Smooth muscle cell (in vitro differentiated cells): ENCODE measurements at regions not wholly inside any gene's neighbourhood (a gene's known extent, or its start where the extent isn't known, plus 50 kb on each side); places are given as distances from the start of the nearest gene placed in this dataset.

ENCODE experiments used
- DNase-seq: peaks from one replicate; lab custom pipeline; 2025; ENCODE audit not compliant: unreplicated experiment; lab: John Stamatoyannopoulos, UW
- H2AFZ ChIP-seq: fragments of 200-600 bp; sonication (generic); 2 replicates; pipeline ENCODE4 v1.6.0; 2016; ENCODE audit warnings: antibody characterized with exemption, low read depth, mild to moderate bottlenecking
- H3F3A ChIP-seq: fragments of 200-600 bp; sonication (generic); 2 replicates; pipeline ENCODE4 v1.6.0; 2017; ENCODE audit warnings: antibody characterized with exemption, low read depth
- H3K27ac ChIP-seq: fragments of 200-600 bp; sonication (generic); 2 replicates; pipeline ENCODE4 v1.5.1; 2016; ENCODE audit warnings: low read depth, mild to moderate bottlenecking
- H3K27me3 ChIP-seq: fragments of 200-600 bp; sonication (generic); 2 replicates; pipeline ENCODE4 v1.6.1; 2016; ENCODE audit warnings: low read depth, mild to moderate bottlenecking
- H3K36me3 ChIP-seq: fragments of 200-600 bp; sonication (generic); 2 replicates; pipeline ENCODE4 v1.5.1; 2016; ENCODE audit warnings: low read depth
- H3K4me1 ChIP-seq: fragments of 200-600 bp; sonication (generic); 2 replicates; pipeline ENCODE4 v1.5.1; 2016; ENCODE audit warnings: low read depth
- H3K4me2 ChIP-seq: fragments of 200-600 bp; sonication (generic); 2 replicates; pipeline ENCODE4 v1.6.0; 2016; ENCODE audit warnings: mild to moderate bottlenecking
- H3K4me3 ChIP-seq: fragments of 200-600 bp; sonication (generic); 2 replicates; pipeline ENCODE4 v1.5.1; 2016; ENCODE audit warnings: mild to moderate bottlenecking
- H3K79me2 ChIP-seq: fragments of 200-600 bp; sonication (generic); 2 replicates; pipeline ENCODE4 v1.6.0; 2016; ENCODE audit warnings: low read depth, mild to moderate bottlenecking
- H3K9ac ChIP-seq: fragments of 200-600 bp; sonication (generic); 2 replicates; pipeline ENCODE4 v1.6.0; 2016; ENCODE audit warnings: low read depth
- H3K9me3 ChIP-seq: fragments of 200-600 bp; sonication (generic); replicated peaks from 2 replicates; pipeline ENCODE4 v1.5.1; 2016; ENCODE audit warnings: low read depth
- H4K20me1 ChIP-seq: fragments of 200-600 bp; sonication (generic); 2 replicates; pipeline ENCODE4 v1.6.0; 2016; ENCODE audit warnings: low read depth
- WGBS: methylation state at CpG from one replicate; pipeline ENCODE4 v1.1.7; 2016; ENCODE audit warnings: low lambda C conversion rate; 5-methylcytosine and 5-hydroxymethylcytosine counted together
- TF ChIP-seq, protein P1 (sequence below): fragments of 200-600 bp; sonication (generic); IDR thresholded peaks from 2 replicates; pipeline ENCODE4 v1.5.1; 2017; ENCODE audit warnings: borderline replicate concordance, mild to moderate bottlenecking, antibody characterized with exemption; ENCODE audit not compliant: insufficient read depth, poor library complexity, severe bottlenecking

DNA sequence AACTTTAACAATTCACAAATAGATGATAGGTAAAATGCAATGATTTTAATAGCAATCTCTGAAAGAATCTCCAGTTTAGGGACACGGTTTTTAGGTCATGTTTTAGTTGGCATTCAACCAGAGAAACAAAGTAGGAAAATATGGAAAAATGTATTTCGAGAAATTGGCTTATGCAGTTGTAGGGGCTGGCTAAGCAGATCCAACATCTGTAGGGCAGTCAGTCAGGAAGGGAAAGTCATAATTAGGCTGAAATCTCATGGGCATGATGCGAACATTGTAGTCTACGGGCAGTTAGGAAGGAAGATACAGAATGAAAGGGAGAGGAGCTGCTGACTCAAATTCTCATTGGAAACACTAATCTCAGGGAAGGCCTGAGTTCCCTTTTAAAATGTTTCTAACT is 1276.0 kb upstream of the ADGRL4 start:
- H3K79me2 ChIP-seq = no peaks in the 10 kb centered on the region
- H3F3A ChIP-seq = no peaks in the 10 kb centered on the region
- TF ChIP-seq, protein P1, sequence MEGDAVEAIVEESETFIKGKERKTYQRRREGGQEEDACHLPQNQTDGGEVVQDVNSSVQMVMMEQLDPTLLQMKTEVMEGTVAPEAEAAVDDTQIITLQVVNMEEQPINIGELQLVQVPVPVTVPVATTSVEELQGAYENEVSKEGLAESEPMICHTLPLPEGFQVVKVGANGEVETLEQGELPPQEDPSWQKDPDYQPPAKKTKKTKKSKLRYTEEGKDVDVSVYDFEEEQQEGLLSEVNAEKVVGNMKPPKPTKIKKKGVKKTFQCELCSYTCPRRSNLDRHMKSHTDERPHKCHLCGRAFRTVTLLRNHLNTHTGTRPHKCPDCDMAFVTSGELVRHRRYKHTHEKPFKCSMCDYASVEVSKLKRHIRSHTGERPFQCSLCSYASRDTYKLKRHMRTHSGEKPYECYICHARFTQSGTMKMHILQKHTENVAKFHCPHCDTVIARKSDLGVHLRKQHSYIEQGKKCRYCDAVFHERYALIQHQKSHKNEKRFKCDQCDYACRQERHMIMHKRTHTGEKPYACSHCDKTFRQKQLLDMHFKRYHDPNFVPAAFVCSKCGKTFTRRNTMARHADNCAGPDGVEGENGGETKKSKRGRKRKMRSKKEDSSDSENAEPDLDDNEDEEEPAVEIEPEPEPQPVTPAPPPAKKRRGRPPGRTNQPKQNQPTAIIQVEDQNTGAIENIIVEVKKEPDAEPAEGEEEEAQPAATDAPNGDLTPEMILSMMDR = no peak
- no peaks in the 10 kb centered on the region for H4K20me1 ChIP-seq
- no peak overlapping the region for H3K27ac ChIP-seq
- H3K36me3 ChIP-seq = no peaks in the 10 kb centered on the region
- no peaks in the 10 kb centered on the region for H3K27me3 ChIP-seq
- no peak overlapping the region for H3K9ac ChIP-seq
- no peak overlapping the region for H3K4me3 ChIP-seq
- H3K9me3 ChIP-seq = no peaks in the 10 kb centered on the region
- no peaks in the 10 kb centered on the region for H3K4me1 ChIP-seq
- no peak overlapping the region for H3K4me2 ChIP-seq
- no peak for DNase-seq
- no peak overlapping the region for H2AFZ ChIP-seq
- 94% methylated on average over 4 of the region's 4 CpGs for WGBS

DNA sequence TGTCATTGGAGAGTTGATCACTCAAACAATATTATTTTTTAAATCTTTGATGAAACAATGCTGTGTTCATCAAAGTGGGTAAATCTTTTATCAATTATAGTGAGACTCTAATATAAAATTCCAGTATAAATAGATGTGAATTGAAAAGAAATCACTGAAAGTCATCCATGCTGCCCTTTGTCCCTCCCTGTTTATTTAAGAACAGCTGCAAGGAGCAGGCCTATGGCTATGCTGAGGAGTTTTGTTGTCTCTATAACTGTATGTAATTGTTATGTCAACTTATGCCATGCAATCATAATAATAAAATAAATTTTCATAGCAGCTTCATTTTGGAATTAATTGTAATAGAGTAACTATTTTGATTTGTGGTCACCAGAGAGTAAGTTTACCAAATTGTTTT is 1272.4 kb upstream of the ADGRL4 start:
- H2AFZ ChIP-seq = no peak overlapping the region
- no peaks in the 10 kb centered on the region for H3K9me3 ChIP-seq
- no peak overlapping the region for H3K27ac ChIP-seq
- no peaks in the 10 kb centered on the region for H3K79me2 ChIP-seq
- H3K4me3 ChIP-seq = no peak overlapping the region
- H3K4me2 ChIP-seq = no peak overlapping the region
- H3K36me3 ChIP-seq = no peaks in the 10 kb centered on the region
- no peaks in the 10 kb centered on the region for H3F3A ChIP-seq
- H3K27me3 ChIP-seq = no peaks in the 10 kb centered on the region
- H4K20me1 ChIP-seq = no peaks in the 10 kb centered on the region
- no peak overlapping the region for H3K9ac ChIP-seq
- TF ChIP-seq, protein P1 = no peak
- no peaks in the 10 kb centered on the region for H3K4me1 ChIP-seq
- DNase-seq = no peak

DNA sequence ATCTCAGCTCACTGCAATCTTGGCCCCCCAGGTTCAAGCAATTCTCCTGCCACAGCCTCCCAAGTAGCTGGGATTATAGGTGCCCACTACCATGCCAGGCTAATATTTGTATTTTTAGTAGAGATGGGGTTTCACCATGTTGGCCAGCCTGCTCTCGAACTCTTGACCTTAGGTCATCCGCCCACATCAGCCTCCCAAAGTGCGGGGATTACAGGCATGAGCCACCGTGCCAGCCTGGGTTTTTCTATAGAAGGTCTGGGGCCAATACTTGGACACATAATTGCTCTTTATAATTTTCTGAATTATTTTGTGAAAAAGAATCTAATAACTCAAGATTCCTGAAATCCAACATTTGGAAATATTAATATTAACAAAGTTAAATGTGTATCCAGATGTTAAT is 1267.7 kb upstream of the ADGRL4 start:
- H3K4me3 ChIP-seq = no peak overlapping the region
- H3K79me2 ChIP-seq = no peaks in the 10 kb centered on the region
- 88% methylated on average over 4 of the region's 4 CpGs for WGBS
- no peak overlapping the region for H3K27ac ChIP-seq
- H3F3A ChIP-seq = no peaks in the 10 kb centered on the region
- no peak overlapping the region for H2AFZ ChIP-seq
- H3K4me2 ChIP-seq = no peak overlapping the region
- H4K20me1 ChIP-seq = no peaks in the 10 kb centered on the region
- H3K27me3 ChIP-seq = no peaks in the 10 kb centered on the region
- H3K36me3 ChIP-seq = no peaks in the 10 kb centered on the region
- H3K9ac ChIP-seq = no peak overlapping the region
- TF ChIP-seq, protein P1 = no peak
- H3K9me3 ChIP-seq = no peaks in the 10 kb centered on the region
- no peak for DNase-seq
- no peaks in the 10 kb centered on the region for H3K4me1 ChIP-seq

DNA sequence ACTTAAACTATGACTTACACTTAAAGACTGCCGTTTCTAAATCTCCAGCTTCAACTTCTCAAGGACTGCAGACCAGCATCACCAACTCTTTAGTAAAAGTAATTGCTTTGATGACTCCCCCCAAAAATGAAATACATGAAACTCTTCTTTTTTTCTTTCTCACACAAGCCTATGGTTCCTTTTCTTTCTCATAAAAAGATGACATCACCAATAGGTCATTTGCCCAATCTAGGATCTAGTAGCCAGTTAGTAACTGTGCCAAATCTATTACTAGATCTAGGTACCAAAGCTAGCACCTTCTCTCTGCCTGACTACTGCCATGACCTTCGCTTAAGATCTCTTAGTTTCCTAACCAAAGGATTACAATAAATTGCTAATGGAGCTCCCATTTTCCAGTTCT is 1266.0 kb upstream of the ADGRL4 start:
- H3K4me1 ChIP-seq = no peaks in the 10 kb centered on the region
- H4K20me1 ChIP-seq = no peaks in the 10 kb centered on the region
- DNase-seq = no peak
- H3K36me3 ChIP-seq = no peaks in the 10 kb centered on the region
- no peak overlapping the region for H3K4me3 ChIP-seq
- H3F3A ChIP-seq = no peaks in the 10 kb centered on the region
- no peak overlapping the region for H3K4me2 ChIP-seq
- H3K27ac ChIP-seq = no peak overlapping the region
- H2AFZ ChIP-seq = no peak overlapping the region
- H3K27me3 ChIP-seq = no peaks in the 10 kb centered on the region
- TF ChIP-seq, protein P1 = no peak
- no peak overlapping the region for H3K9ac ChIP-seq
- no peaks in the 10 kb centered on the region for H3K9me3 ChIP-seq
- WGBS = 94% methylated on average over 2 of the region's 2 CpGs
- no peaks in the 10 kb centered on the region for H3K79me2 ChIP-seq
